ENCODE measurements at regions not wholly inside any gene's neighbourhood (a gene's known extent, or its start where the extent isn't known, plus 50 kb on each side); places are given as distances from the start of the nearest gene placed in this dataset.

GRCh38 chr14:89625244-89625713, 208.2 kb upstream of the FOXN3 start:
- Mint-ChIP-seq H3K4me3 (no peak overlapping the region), H3K4me1 (peaks cover 26% of the 10 kb centered on the region), H3K27ac (no peak overlapping the region), H3K9me3 (peaks cover 6 to 23% (median 10%) of the 10 kb centered on the region in 7 donors), H3K36me3 (peaks cover 0 to 3% of the 10 kb centered on the region in 2 donors), H3K27me3 (ENCODE audit: low read depth in 3 of 3) (peaks cover 1 to 6% (median 3%) of the 10 kb centered on the region in 3 donors)
- Histone ChIP-seq H3K36me3 (replicated peaks in 1 of 2; ENCODE audit: control insufficient read depth in 1 of 2, insufficient read depth in 2 of 2, low read length in 2 of 2) (no peaks in the 10 kb centered on the region), H2AFZ (ENCODE audit: insufficient read depth, low read depth, low read length, poor library complexity, severe bottlenecking) (no peak overlapping the region), H3K4me3 (replicated peaks in 1 of 3; ENCODE audit: low read depth in 2 of 3, low read length in 3 of 3) (no peak overlapping the region), H3K4me1 (ENCODE audit: control insufficient read depth in 1 of 2, insufficient read depth in 2 of 2, low read length in 2 of 2) (no peaks in the 10 kb centered on the region), H4K20me1 (ENCODE audit: insufficient read depth, low read length) (no peaks in the 10 kb centered on the region), H3K4me2 (replicated peaks; ENCODE audit: extremely low read depth, low read length, poor library complexity, severe bottlenecking) (no peak overlapping the region), H3K27me3 (ENCODE audit: control insufficient read depth in 2 of 2, insufficient read depth in 2 of 2, low read length in 2 of 2) (no peaks in the 10 kb centered on the region), H3K9ac (ENCODE audit: insufficient read depth, low read length, poor library complexity, severe bottlenecking) (no peak overlapping the region), H3K9me3 (replicated peaks in 1 of 2; ENCODE audit: control insufficient read depth in 1 of 2, insufficient read depth in 1 of 2, low read length in 2 of 2) (peaks cover 0 to 5% of the 10 kb centered on the region in 2 donors), H3K79me2 (ENCODE audit: insufficient read depth, low read length) (no peaks in the 10 kb centered on the region), H3K27ac (ENCODE audit: low read depth in 1 of 2, low read length in 2 of 2) (no peak overlapping the region)
- intact Hi-C loops (cut with micrococcal nuclease) = no loop called here
- WGBS (ENCODE audit: insufficient coverage) = 95% methylated on average over 13 of the region's 20 CpGs
- no peak for DNase-seq
- TF ChIP-seq CTCF (IDR thresholded peaks at IDR 0.05) = no peak

GRCh38 chr14:89624500-89625156, 207.6 kb upstream of the FOXN3 start:
- H3K79me2 ChIP-seq (ENCODE audit: insufficient read depth, low read length) = no peaks in the 10 kb centered on the region
- H3K27ac ChIP-seq (ENCODE audit: low read depth in 1 of 2, low read length in 2 of 2) = no peak overlapping the region
- no peaks in the 10 kb centered on the region for H4K20me1 ChIP-seq (ENCODE audit: insufficient read depth, low read length)
- DNase-seq = no peak
- peaks cover 1 to 3% of the 10 kb centered on the region in 2 donors for H3K4me1 ChIP-seq (ENCODE audit: control insufficient read depth in 1 of 2, insufficient read depth in 2 of 2, low read length in 2 of 2)
- peaks cover 1 to 6% (median 3%) of the 10 kb centered on the region in 3 donors for H3K27me3 Mint-ChIP-seq (ENCODE audit: low read depth in 3 of 3)
- intact Hi-C loops (cut with micrococcal nuclease) = no loop called here
- H3K4me2 ChIP-seq (replicated peaks; ENCODE audit: extremely low read depth, low read length, poor library complexity, severe bottlenecking) = no peak overlapping the region
- H3K36me3 ChIP-seq (replicated peaks in 1 of 2; ENCODE audit: control insufficient read depth in 1 of 2, insufficient read depth in 2 of 2, low read length in 2 of 2) = no peaks in the 10 kb centered on the region
- H3K9me3 ChIP-seq (replicated peaks in 1 of 2; ENCODE audit: control insufficient read depth in 1 of 2, insufficient read depth in 1 of 2, low read length in 2 of 2) = peaks cover 0 to 5% of the 10 kb centered on the region in 2 donors
- H2AFZ ChIP-seq (ENCODE audit: insufficient read depth, low read depth, low read length, poor library complexity, severe bottlenecking) = no peak overlapping the region
- no peak overlapping the region for H3K4me3 ChIP-seq (replicated peaks in 1 of 3; ENCODE audit: low read depth in 2 of 3, low read length in 3 of 3)
- TF ChIP-seq CTCF (IDR thresholded peaks at IDR 0.05) = no peak
- H3K36me3 Mint-ChIP-seq = peaks cover 0 to 3% of the 10 kb centered on the region in 2 donors
- H3K4me1 Mint-ChIP-seq = peaks cover 28% of the 10 kb centered on the region
- no peaks in the 10 kb centered on the region for H3K27me3 ChIP-seq (ENCODE audit: control insufficient read depth in 2 of 2, insufficient read depth in 2 of 2, low read length in 2 of 2)
- H3K4me3 Mint-ChIP-seq = no peak overlapping the region
- WGBS (ENCODE audit: insufficient coverage) = 96% methylated on average over 4 of the region's 15 CpGs
- H3K9me3 Mint-ChIP-seq = peaks cover 6 to 23% (median 10%) of the 10 kb centered on the region in 7 donors
- no peak overlapping the region for H3K27ac Mint-ChIP-seq
- H3K9ac ChIP-seq (ENCODE audit: insufficient read depth, low read length, poor library complexity, severe bottlenecking) = no peak overlapping the region
